Breast epithelium (tissue), 3 donors: ENCODE measurements at regions not wholly inside any gene's neighbourhood (a gene's known extent, or its start where the extent isn't known, plus 50 kb on each side); places are given as distances from the start of the nearest gene placed in this dataset.

Experiments used
- CTCF ChIP-seq, 3 donors: fragments of 450-650 bp; IDR thresholded peaks; one replicate each; pipeline ENCODE4 v1.5.1; 2016 to 2017; ENCODE audit warnings: antibody characterized with exemption in 3 of 3, mild to moderate bottlenecking in 3 of 3, moderate library complexity in 3 of 3
- POLR2A ChIP-seq: fragments of 450-650 bp; IDR thresholded peaks from one replicate; pipeline ENCODE4 v1.6.1; 2016; ENCODE audit warnings: antibody characterized with exemption, mild to moderate bottlenecking, moderate library complexity
- POLR2AphosphoS5 ChIP-seq, 3 donors: sonication (generic); formaldehyde crosslinking; IDR thresholded peaks; one replicate each; pipeline ENCODE4 v1.6.1; 2017; ENCODE audit warnings: antibody characterized with exemption in 3 of 3

- TF ChIP-seq CTCF (IDR thresholded peaks at IDR 0.05) (no peak), POLR2A (no peak), POLR2AphosphoS5 (IDR thresholded peaks at IDR 0.05) (no peak)
Measured at GRCh38 chr4:177057186-177057585, 252.5 kb upstream of the NEIL3 start.
